Breast epithelium (tissue), 3 donors: ENCODE measurements at regions not wholly inside any gene's neighbourhood (a gene's known extent, or its start where the extent isn't known, plus 50 kb on each side); places are given as distances from the start of the nearest gene placed in this dataset.

Experiments
- POLR2A ChIP-seq: fragments of 450-650 bp; IDR thresholded peaks from one replicate; pipeline ENCODE4 v1.6.1; 2016; ENCODE audit warnings: antibody characterized with exemption, mild to moderate bottlenecking, moderate library complexity
- TF ChIP-seq, protein P1 (sequence below), 3 donors: fragments of 450-650 bp; IDR thresholded peaks; one replicate each; pipeline ENCODE4 v1.5.1; 2016 to 2017; ENCODE audit warnings: antibody characterized with exemption in 3 of 3, mild to moderate bottlenecking in 3 of 3, moderate library complexity in 3 of 3

DNA sequence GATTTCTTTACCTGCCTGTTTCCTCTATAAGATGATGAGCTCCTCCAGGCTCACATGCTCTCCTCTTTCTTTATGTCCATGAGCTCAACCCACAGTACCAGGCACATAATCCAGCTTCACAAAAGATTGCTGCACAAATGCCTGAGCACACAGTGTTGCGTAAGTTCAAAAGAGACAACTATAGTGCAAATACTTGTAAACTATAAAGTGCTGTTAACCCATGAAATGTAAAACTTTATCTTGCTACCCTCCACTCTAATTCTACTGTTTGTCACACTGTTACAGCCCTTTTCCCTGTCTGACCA, 101.0 kb upstream of the LPP start:
- TF ChIP-seq, protein P1, sequence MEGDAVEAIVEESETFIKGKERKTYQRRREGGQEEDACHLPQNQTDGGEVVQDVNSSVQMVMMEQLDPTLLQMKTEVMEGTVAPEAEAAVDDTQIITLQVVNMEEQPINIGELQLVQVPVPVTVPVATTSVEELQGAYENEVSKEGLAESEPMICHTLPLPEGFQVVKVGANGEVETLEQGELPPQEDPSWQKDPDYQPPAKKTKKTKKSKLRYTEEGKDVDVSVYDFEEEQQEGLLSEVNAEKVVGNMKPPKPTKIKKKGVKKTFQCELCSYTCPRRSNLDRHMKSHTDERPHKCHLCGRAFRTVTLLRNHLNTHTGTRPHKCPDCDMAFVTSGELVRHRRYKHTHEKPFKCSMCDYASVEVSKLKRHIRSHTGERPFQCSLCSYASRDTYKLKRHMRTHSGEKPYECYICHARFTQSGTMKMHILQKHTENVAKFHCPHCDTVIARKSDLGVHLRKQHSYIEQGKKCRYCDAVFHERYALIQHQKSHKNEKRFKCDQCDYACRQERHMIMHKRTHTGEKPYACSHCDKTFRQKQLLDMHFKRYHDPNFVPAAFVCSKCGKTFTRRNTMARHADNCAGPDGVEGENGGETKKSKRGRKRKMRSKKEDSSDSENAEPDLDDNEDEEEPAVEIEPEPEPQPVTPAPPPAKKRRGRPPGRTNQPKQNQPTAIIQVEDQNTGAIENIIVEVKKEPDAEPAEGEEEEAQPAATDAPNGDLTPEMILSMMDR (IDR thresholded peaks at IDR 0.05), result no peak
- TF ChIP-seq POLR2A, result no peak
